Loucy (cell line): ENCODE measurements at regions not wholly inside any gene's neighbourhood (a gene's known extent, or its start where the extent isn't known, plus 50 kb on each side); places are given as distances from the start of the nearest gene placed in this dataset.
A peak's percentile ranks its signal among the peaks of the same experiment; 100 is the strongest.

Source experiments
- H2AFZ ChIP-seq: fragments of 200-600 bp; sonication (generic); 2 replicates; pipeline ENCODE4 v1.6.0; 2016; ENCODE audit warnings: antibody characterized with exemption, mild to moderate bottlenecking, low read length, moderate library complexity
- H3F3A ChIP-seq: fragments of 200-600 bp; 2 replicates; pipeline ENCODE4 v1.6.0; 2016; ENCODE audit warnings: antibody characterized with exemption, low read depth, mild to moderate bottlenecking
- H3K27me3 ChIP-seq: fragments of 200-600 bp; sonication (generic); 2 replicates; pipeline ENCODE4 v1.6.1; 2014; ENCODE audit warnings: low read length, mild to moderate bottlenecking; ENCODE audit not compliant: insufficient read depth, poor library complexity, severe bottlenecking
- H3K36me3 ChIP-seq: fragments of 200-600 bp; sonication (generic); 2 replicates; pipeline ENCODE4 v1.6.1; 2016; ENCODE audit warnings: low read length; ENCODE audit not compliant: insufficient read depth
- H3K4me1 ChIP-seq: fragments of 200-600 bp; sonication (generic); 2 replicates; pipeline ENCODE4 v1.5.1; 2014; ENCODE audit warnings: low read length, mild to moderate bottlenecking; ENCODE audit not compliant: insufficient read depth, poor library complexity, severe bottlenecking
- H3K4me2 ChIP-seq: fragments of 200-600 bp; sonication (generic); 2 replicates; pipeline ENCODE4 v1.6.0; 2014; ENCODE audit warnings: antibody characterized with exemption, low read length, low read depth, mild to moderate bottlenecking; ENCODE audit not compliant: poor library complexity, severe bottlenecking
- H3K4me3 ChIP-seq: fragments of 200-600 bp; sonication (generic); 2 replicates; pipeline ENCODE4 v1.5.1; 2014; ENCODE audit warnings: low read length, mild to moderate bottlenecking, mixed read lengths; ENCODE audit not compliant: poor library complexity, severe bottlenecking
- H3K79me2 ChIP-seq: fragments of 200-600 bp; sonication (generic); 2 replicates; pipeline ENCODE4 v1.6.1; 2014; ENCODE audit warnings: low read length; ENCODE audit not compliant: insufficient read depth
- H3K9ac ChIP-seq: fragments of 200-600 bp; sonication (generic); 2 replicates; pipeline ENCODE4 v1.6.0; 2014; ENCODE audit warnings: mild to moderate bottlenecking, low read depth, low read length, moderate library complexity; ENCODE audit not compliant: poor library complexity, severe bottlenecking
- H3K9me2 ChIP-seq: fragments of 200-600 bp; sonication (generic); replicated peaks from 2 replicates; pipeline ENCODE4 v1.6.1; 2016; ENCODE audit warnings: low read depth, low read length, mixed read lengths
- H3K9me3 ChIP-seq: fragments of 200-600 bp; sonication (generic); 2 replicates; pipeline ENCODE4 v1.6.1; 2014; ENCODE audit warnings: mild to moderate bottlenecking, antibody characterized with exemption, low read length, low read depth; ENCODE audit not compliant: insufficient read depth
- H4K20me1 ChIP-seq: fragments of 200-600 bp; sonication (generic); 2 replicates; pipeline ENCODE4 v1.6.0; 2014; ENCODE audit warnings: antibody characterized with exemption, low read length, mild to moderate bottlenecking; ENCODE audit not compliant: insufficient read depth, poor library complexity, severe bottlenecking
- CTCF ChIP-seq: fragments of 200-600 bp; sonication (generic); conservative IDR thresholded peaks from 2 replicates; pipeline ENCODE4 v1.5.1; 2014; ENCODE audit warnings: mild to moderate bottlenecking, antibody characterized with exemption, low read length
- EZH2phosphoT487 ChIP-seq: fragments of 200-600 bp; IDR thresholded peaks from 2 replicates; pipeline ENCODE4 v1.6.1; 2018; ENCODE audit warnings: antibody characterized with exemption, mild to moderate bottlenecking, moderate library complexity, borderline replicate concordance

DNA sequence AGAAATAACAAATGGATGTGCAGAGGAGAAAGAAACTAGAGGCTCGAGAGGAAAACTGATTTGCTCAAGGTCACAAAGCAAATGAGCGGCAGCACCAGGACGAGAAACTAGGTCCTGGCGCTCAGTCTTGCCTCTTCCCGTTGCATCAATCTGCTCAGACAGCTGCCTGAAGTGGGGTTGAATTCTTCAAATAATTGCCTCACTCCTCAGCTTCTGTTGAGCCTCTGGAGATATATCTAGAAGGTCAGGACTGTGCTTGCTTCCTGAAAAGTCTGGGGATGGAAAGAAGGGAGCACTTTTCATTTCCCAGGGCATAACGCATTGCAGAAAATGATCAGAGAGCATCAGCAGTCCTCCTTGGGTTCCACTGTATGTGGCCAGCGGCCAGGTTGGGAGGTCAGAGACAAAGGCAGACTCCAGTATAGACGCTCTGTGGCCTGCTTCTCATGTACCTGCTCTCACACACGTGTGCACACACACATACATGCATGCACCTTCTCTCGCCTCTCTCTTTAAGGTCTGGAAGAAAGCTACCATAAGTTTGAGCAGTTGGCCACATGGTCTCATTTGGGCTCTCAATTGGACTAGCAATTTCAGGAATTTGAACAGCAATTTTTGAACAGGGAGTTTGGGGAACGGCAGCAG lies 83.7 kb upstream of the DUSP5 start:
- Histone ChIP-seq H2AFZ (peak overlapping the region; percentile 1; the same call in 1 of the 2 replicates), H3K4me1 (peaks cover 66% of the 10 kb centered on the region), H3K9me2 (no peaks in the 10 kb centered on the region), H4K20me1 (no peaks in the 10 kb centered on the region), H3K36me3 (no peaks in the 10 kb centered on the region), H3K79me2 (no peaks in the 10 kb centered on the region), H3K9ac (no peak overlapping the region), H3F3A (0 out of 2 replicates have a peak, but pooled peaks cover 3% of the 10 kb centered on the region), H3K9me3 (no peaks in the 10 kb centered on the region), H3K4me2 (peak overlapping the region; percentile 82), H3K4me3 (peak overlapping the region; percentile 62), H3K27me3 (no peaks in the 10 kb centered on the region)
- TF ChIP-seq EZH2phosphoT487 (no peak), CTCF (no peak)

- Histone ChIP-seq H3K9me2 (no peaks in the 10 kb centered on the region), H3K9me3 (no peaks in the 10 kb centered on the region), H3K4me1 (peaks cover 73% of the 10 kb centered on the region), H3K4me3 (peak overlapping the region; percentile 62), H3K4me2 (peak overlapping the region; percentile 82), H3K79me2 (no peaks in the 10 kb centered on the region), H2AFZ (peak overlapping the region; percentile 1; the same call in 1 of the 2 replicates), H3K36me3 (no peaks in the 10 kb centered on the region), H3F3A (0 out of 2 replicates have a peak, but pooled peaks cover 3% of the 10 kb centered on the region), H3K27me3 (no peaks in the 10 kb centered on the region), H3K9ac (peak overlapping the region; percentile 39), H4K20me1 (no peaks in the 10 kb centered on the region)
- TF ChIP-seq EZH2phosphoT487 = no peak
- no peak for TF ChIP-seq CTCF
Measured at GRCh38 chr10:110414548-110415309, 83.0 kb upstream of the DUSP5 start.

GRCh38 chr10:110415809-110416208 lies 81.9 kb upstream of the DUSP5 start:
- H3K4me3 ChIP-seq = no peak overlapping the region
- H3F3A ChIP-seq = 0 out of 2 replicates have a peak, but pooled peaks cover 3% of the 10 kb centered on the region
- H4K20me1 ChIP-seq = no peaks in the 10 kb centered on the region
- no peaks in the 10 kb centered on the region for H3K9me3 ChIP-seq
- H3K27me3 ChIP-seq = no peaks in the 10 kb centered on the region
- peaks cover 73% of the 10 kb centered on the region for H3K4me1 ChIP-seq
- no peaks in the 10 kb centered on the region for H3K79me2 ChIP-seq
- no peaks in the 10 kb centered on the region for H3K9me2 ChIP-seq
- H3K36me3 ChIP-seq = no peaks in the 10 kb centered on the region
- TF ChIP-seq EZH2phosphoT487 (no peak), CTCF (no peak)
- no peak overlapping the region for H2AFZ ChIP-seq
- H3K4me2 ChIP-seq = peak overlapping the region; percentile 82
- no peak overlapping the region for H3K9ac ChIP-seq
